Uterus (tissue), 3 donors: ENCODE measurements at regions not wholly inside any gene's neighbourhood (a gene's known extent, or its start where the extent isn't known, plus 50 kb on each side); places are given as distances from the start of the nearest gene placed in this dataset.

Experiments
- DNase-seq, 2 donors: peaks; one replicate each; pipeline ENCODE4 v3.0.0-alpha.2; 2019 to 2020
- H3K27ac ChIP-seq, 2 donors: fragments of 200-600 bp; sonication (generic); 1 replicate in 1 of 2; 2 replicates in 1 of 2; pipeline ENCODE4 v1.5.1; 2016 to 2018
- H3K27me3 ChIP-seq, 2 donors: fragments of 200-600 bp; sonication (generic); one replicate each; pipeline ENCODE4 v1.5.1; 2018 to 2019; ENCODE audit warnings: control low read depth in 1 of 2
- H3K36me3 ChIP-seq, 2 donors: fragments of 200-600 bp; sonication (generic); one replicate each; pipeline ENCODE4 v1.5.1; 2019; ENCODE audit warnings: control low read depth in 1 of 2
- H3K4me1 ChIP-seq, 2 donors: fragments of 200-600 bp; sonication (generic); one replicate each; pipeline ENCODE4 v1.5.1; 2018 to 2019; ENCODE audit warnings: control low read depth in 1 of 2
- H3K4me3 ChIP-seq, 2 donors: fragments of 200-600 bp; sonication (generic); 1 replicate in 1 of 2; 2 replicates in 1 of 2; pipeline ENCODE4 v1.5.1; 2018 to 2019; ENCODE audit warnings: mild to moderate bottlenecking in 1 of 2
- H3K9me3 ChIP-seq, 2 donors: fragments of 200-600 bp; sonication (generic); one replicate each; pipeline ENCODE4 v1.5.1; 2019; ENCODE audit warnings: control low read depth in 1 of 2
- CTCF ChIP-seq, 4 experiments: fragments of 200-600 bp in 2 of 4; fragments of 450-650 bp in 2 of 4; sonication (generic) in 2 of 4; IDR thresholded peaks; one replicate each; pipeline ENCODE4 v1.5.1; 2016 to 2019; ENCODE audit warnings: antibody characterized with exemption in 4 of 4, mild to moderate bottlenecking in 2 of 4, moderate library complexity in 1 of 4
- POLR2A ChIP-seq, 2 donors: fragments of 450-650 bp; IDR thresholded peaks; one replicate each; pipeline ENCODE4 v1.6.1; 2016; ENCODE audit warnings: antibody characterized with exemption in 2 of 2, mild to moderate bottlenecking in 1 of 2, moderate library complexity in 1 of 2
- intact Hi-C: fragments of 100-400 bp; cut with DNase I; formaldehyde crosslinking; loops from one replicate; pipeline ENCODE4 v1.15.1; 2023; ENCODE audit warnings: low total_unique reads
- donor health status: DM: yes; HTN: yes; CAD: no.

GRCh38 chr9:7228726-7229125, 471.0 kb downstream of the KDM4C start:
- no peak for DNase-seq

GRCh38 chr9:7227951-7228350, 470.2 kb downstream of the KDM4C start:
- no peak for TF ChIP-seq CTCF (IDR thresholded peaks at IDR 0.05)
- TF ChIP-seq POLR2A (IDR thresholded peaks at IDR 0.05): no peak

More at GRCh38 chr9:7228726-7229125, 471.0 kb downstream of the KDM4C start:
- intact Hi-C loops: no loop called here
- Histone ChIP-seq H3K27me3 (no peaks in the 10 kb centered on the region), H3K27ac (no peak overlapping the region), H3K9me3 (no peaks in the 10 kb centered on the region), H3K4me3 (no peak overlapping the region), H3K36me3 (no peaks in the 10 kb centered on the region), H3K4me1 (no peaks in the 10 kb centered on the region)
- no peak for TF ChIP-seq CTCF (IDR thresholded peaks at IDR 0.05)
- TF ChIP-seq POLR2A (IDR thresholded peaks at IDR 0.05): no peak

GRCh38 chr9:7226007-7226640, 468.4 kb downstream of the KDM4C start:
- no peak overlapping the region for H3K4me3 ChIP-seq
- H3K27me3 ChIP-seq: no peaks in the 10 kb centered on the region
- no peaks in the 10 kb centered on the region for H3K36me3 ChIP-seq
- H3K27ac ChIP-seq: no peak overlapping the region
- no peaks in the 10 kb centered on the region for H3K4me1 ChIP-seq
- no peaks in the 10 kb centered on the region for H3K9me3 ChIP-seq
- intact Hi-C loops: no loop called here
- TF ChIP-seq POLR2A (IDR thresholded peaks at IDR 0.05): no peak
- TF ChIP-seq CTCF (IDR thresholded peaks at IDR 0.05): no peak
- DNase-seq: no peak

More at GRCh38 chr9:7227951-7228350, 470.2 kb downstream of the KDM4C start:
- intact Hi-C loops: no loop called here
- H3K27me3 ChIP-seq: no peaks in the 10 kb centered on the region
- H3K36me3 ChIP-seq: no peaks in the 10 kb centered on the region
- H3K9me3 ChIP-seq: no peaks in the 10 kb centered on the region
- H3K4me1 ChIP-seq: no peaks in the 10 kb centered on the region
- DNase-seq: no peak
- H3K27ac ChIP-seq: no peak overlapping the region
- no peak overlapping the region for H3K4me3 ChIP-seq
